ENCODE measurements at regions not wholly inside any gene's neighbourhood (a gene's known extent, or its start where the extent isn't known, plus 50 kb on each side); places are given as distances from the start of the nearest gene placed in this dataset.

DNA sequence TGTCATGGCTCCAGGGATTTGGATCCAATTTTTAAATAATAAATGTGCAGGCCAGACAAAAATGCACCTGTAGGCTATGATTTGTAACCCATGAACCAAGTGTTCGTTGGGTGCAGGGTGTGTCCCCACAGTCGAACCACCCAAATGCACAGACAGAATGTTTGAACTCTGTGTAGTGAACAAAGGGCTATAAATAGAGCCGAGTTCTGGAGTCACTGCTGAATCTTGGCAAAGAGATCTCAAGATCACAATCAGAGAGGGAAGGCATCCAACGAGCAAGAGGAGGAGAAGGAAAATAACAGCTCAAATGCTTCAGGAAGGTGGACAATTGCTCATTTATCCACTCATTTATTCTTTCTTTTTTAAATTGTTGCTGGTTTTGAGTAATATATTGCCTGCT, 547.9 kb downstream of the FGF9 start:
- no peak for ATAC-seq
- 0 to 13% methylated on average over 4 of the region's 4 CpGs for WGBS, 2 donors (ENCODE audit: low coverage in 1 of 2)

DNA sequence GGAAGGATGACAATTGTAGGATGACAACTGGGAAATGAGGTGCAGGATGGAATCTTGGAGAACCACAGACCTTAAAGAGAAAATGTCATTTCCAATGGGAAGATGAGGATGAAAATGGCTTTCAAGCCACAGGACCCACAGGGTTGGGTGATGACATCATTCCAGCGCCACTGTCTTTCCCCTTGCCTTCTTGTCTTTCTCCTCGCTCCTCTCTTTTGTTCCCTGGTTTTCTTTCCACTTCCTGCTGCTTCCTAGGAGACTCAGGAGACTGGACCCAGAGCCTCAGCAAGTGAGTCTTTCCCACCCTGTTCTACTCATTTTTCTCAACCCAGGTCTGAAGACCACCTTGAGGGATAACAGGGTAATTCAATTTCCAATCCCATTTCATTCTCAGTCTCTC, 548.8 kb downstream of the FGF9 start:
- Histone ChIP-seq H3K4me3 (no peak overlapping the region), H3K27me3 (no peaks in the 10 kb centered on the region), H3K36me3 (no peaks in the 10 kb centered on the region), H3K9me3 (no peaks in the 10 kb centered on the region), H3K27ac (no peak overlapping the region), H3K4me1 (peaks cover 0 to 9% (median 0%) of the 10 kb centered on the region in 3 donors)
- no peak for ATAC-seq
- TF ChIP-seq, protein P1, sequence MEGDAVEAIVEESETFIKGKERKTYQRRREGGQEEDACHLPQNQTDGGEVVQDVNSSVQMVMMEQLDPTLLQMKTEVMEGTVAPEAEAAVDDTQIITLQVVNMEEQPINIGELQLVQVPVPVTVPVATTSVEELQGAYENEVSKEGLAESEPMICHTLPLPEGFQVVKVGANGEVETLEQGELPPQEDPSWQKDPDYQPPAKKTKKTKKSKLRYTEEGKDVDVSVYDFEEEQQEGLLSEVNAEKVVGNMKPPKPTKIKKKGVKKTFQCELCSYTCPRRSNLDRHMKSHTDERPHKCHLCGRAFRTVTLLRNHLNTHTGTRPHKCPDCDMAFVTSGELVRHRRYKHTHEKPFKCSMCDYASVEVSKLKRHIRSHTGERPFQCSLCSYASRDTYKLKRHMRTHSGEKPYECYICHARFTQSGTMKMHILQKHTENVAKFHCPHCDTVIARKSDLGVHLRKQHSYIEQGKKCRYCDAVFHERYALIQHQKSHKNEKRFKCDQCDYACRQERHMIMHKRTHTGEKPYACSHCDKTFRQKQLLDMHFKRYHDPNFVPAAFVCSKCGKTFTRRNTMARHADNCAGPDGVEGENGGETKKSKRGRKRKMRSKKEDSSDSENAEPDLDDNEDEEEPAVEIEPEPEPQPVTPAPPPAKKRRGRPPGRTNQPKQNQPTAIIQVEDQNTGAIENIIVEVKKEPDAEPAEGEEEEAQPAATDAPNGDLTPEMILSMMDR (IDR thresholded peaks at IDR 0.05) = no peak
- TF ChIP-seq POLR2A (IDR thresholded peaks at IDR 0.05) (no peak), EP300 (IDR thresholded peaks at IDR 0.05) (no peak), POLR2AphosphoS5 (IDR thresholded peaks at IDR 0.05) (no peak)
- WGBS, 2 donors (ENCODE audit: low coverage in 1 of 2) = 94 to 100% methylated on average over 1 to 2 of the region's 2 CpGs

More for the DNA sequence above, 547.9 kb downstream of the FGF9 start:
- peaks cover 0 to 9% (median 0%) of the 10 kb centered on the region in 3 donors for H3K4me1 ChIP-seq
- H3K27ac ChIP-seq = no peak overlapping the region
- no peaks in the 10 kb centered on the region for H3K27me3 ChIP-seq
- no peaks in the 10 kb centered on the region for H3K36me3 ChIP-seq
- no peak overlapping the region for H3K4me3 ChIP-seq
- no peaks in the 10 kb centered on the region for H3K9me3 ChIP-seq
- no peak for TF ChIP-seq EP300 (IDR thresholded peaks at IDR 0.05)
- TF ChIP-seq, protein P1 (IDR thresholded peaks at IDR 0.05) = no peak
- no peak for TF ChIP-seq POLR2A (IDR thresholded peaks at IDR 0.05)
- no peak for TF ChIP-seq POLR2AphosphoS5 (IDR thresholded peaks at IDR 0.05)

DNA sequence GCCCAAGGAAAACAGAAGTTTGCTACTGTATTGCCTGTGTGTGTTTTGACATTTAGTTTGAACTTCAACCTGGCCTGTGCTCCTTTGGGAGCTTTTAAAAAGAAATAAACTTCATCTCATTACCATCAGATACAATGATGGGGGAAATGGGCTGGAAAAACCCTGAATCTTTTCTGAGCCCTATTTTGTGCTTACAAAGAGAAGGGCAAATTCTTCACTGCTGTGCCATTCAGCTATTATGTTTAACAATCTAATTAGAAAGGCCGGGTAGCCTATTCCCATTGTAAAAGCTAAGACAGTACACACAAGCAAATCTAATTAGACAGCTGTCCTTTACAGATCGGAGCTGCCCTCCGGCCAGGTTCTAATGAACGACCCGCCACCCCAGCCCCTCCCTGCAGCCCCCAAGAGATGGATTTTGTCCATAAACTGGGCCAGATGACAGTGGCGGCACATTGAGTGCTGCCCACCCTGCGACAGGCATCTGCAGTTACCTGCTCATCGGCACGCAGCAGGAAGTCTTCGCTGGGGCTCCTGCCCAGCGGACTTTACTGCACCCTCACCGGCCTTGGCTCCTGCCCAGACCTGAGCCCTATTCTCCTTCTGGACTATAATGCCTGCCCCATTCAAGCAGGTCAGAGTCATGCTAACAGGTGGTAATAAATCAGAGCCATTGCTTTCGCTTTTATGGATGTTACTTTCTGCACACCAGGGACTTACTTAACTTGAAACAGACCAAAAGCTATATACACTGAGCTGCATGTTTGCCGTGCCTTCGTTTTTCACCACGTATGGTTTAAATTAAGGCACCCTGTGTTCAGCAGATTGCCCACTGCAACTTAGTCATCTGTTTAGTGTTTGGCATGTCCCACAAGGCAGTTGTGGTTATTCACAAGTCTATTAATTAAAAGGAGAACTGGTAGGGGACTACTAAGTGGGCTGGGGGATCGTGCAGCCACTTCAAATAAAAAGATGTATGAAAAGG, 549.6 kb downstream of the FGF9 start:
- Histone ChIP-seq H3K4me1 (peaks cover 0 to 9% (median 0%) of the 10 kb centered on the region in 3 donors), H3K27me3 (no peaks in the 10 kb centered on the region), H3K9me3 (no peaks in the 10 kb centered on the region), H3K4me3 (no peak overlapping the region), H3K36me3 (no peaks in the 10 kb centered on the region), H3K27ac (no peak overlapping the region)
- ATAC-seq = no peak
- WGBS, 2 donors (ENCODE audit: low coverage in 1 of 2) = 66 to 88% methylated on average over 6 of the region's 17 CpGs
- no peak for TF ChIP-seq POLR2AphosphoS5 (IDR thresholded peaks at IDR 0.05)
- TF ChIP-seq, protein P1 (IDR thresholded peaks at IDR 0.05) = no peak
- TF ChIP-seq POLR2A (IDR thresholded peaks at IDR 0.05) = no peak
- no peak for TF ChIP-seq EP300 (IDR thresholded peaks at IDR 0.05)

DNA sequence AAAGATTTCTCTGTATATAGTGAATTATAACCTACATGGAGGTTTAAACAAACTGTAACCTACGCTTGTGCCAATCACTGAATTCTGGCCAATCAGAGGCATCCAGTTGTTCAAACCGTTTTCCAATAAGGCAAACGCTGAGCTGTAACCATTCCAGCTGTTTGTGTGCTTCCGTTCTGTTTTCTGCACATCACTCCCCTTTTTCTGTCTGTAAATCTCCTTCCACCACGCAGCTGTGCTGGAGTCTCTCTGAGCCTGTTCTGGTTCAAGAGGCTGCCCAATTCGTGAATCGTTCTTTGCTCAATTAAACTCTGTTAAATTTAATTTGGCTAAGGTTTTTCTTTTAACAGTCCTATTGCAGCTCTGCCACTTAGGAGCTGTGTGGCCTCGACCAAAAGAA, 552.5 kb downstream of the FGF9 start:
- no peak overlapping the region for H3K27ac ChIP-seq
- no peak overlapping the region for H3K4me3 ChIP-seq
- H3K27me3 ChIP-seq = no peaks in the 10 kb centered on the region
- H3K9me3 ChIP-seq = no peaks in the 10 kb centered on the region
- ATAC-seq = no peak
- WGBS, 2 donors (ENCODE audit: low coverage in 1 of 2) = 76 to 83% methylated on average over 8 of the region's 8 CpGs
- peaks cover 0 to 9% (median 0%) of the 10 kb centered on the region in 3 donors for H3K4me1 ChIP-seq
- no peak for TF ChIP-seq POLR2A (IDR thresholded peaks at IDR 0.05)
- TF ChIP-seq POLR2AphosphoS5 (IDR thresholded peaks at IDR 0.05) = no peak
- H3K36me3 ChIP-seq = no peaks in the 10 kb centered on the region

DNA sequence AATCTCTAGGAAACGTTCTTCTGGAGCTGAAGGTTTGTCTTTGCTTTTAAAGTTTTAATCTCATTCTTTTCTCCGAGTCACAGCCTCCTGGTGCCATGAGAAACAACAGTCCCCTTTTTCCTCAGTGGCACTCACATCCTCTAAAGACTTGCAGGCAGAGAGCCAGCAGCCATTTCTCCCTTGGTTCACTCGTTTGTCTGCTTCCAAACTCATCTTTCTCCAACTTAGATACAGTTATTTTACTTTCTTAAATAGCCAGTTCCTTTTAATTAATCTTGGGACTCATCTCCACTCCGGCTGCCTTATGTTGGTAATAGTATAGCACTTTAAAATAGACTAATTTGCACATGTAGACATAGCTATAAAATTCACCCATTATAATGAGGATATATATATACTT, 555.2 kb downstream of the FGF9 start:
- ATAC-seq = no peak
- H3K27me3 ChIP-seq = no peaks in the 10 kb centered on the region
- H3K9me3 ChIP-seq = no peaks in the 10 kb centered on the region
- no peak overlapping the region for H3K4me3 ChIP-seq
- 38 to 42% methylated on average over 3 to 4 of the region's 4 CpGs for WGBS, 2 donors (ENCODE audit: low coverage in 1 of 2)
- TF ChIP-seq POLR2A (IDR thresholded peaks at IDR 0.05) = no peak
- no peak for TF ChIP-seq EP300 (IDR thresholded peaks at IDR 0.05)
- TF ChIP-seq, protein P1 (IDR thresholded peaks at IDR 0.05) = no peak
- no peak for TF ChIP-seq POLR2AphosphoS5 (IDR thresholded peaks at IDR 0.05)
- no peaks in the 10 kb centered on the region for H3K36me3 ChIP-seq
- no peaks in the 10 kb centered on the region for H3K4me1 ChIP-seq
- H3K27ac ChIP-seq = no peak overlapping the region

Data from gastroesophageal sphincter (tissue), 4 donors.